ENCODE measurements at regions not wholly inside any gene's neighbourhood (a gene's known extent, or its start where the extent isn't known, plus 50 kb on each side); places are given as distances from the start of the nearest gene placed in this dataset.

GRCh38 chr17:72438783-72439182 is 318.0 kb downstream of the SOX9 start:
- TF ChIP-seq CTCF (IDR thresholded peaks at IDR 0.05): no peak
- no peak for TF ChIP-seq AR (CRISPR knock-in tag; IDR thresholded peaks at IDR 0.05)
- TF ChIP-seq TEAD1 (CRISPR knock-in tag; IDR thresholded peaks at IDR 0.05): no peak
- TF ChIP-seq CBFB (CRISPR knock-in tag; IDR thresholded peaks at IDR 0.05; ENCODE audit: low read depth): no peak
- no peak for TF ChIP-seq CREM (CRISPR knock-in tag; IDR thresholded peaks at IDR 0.05)
- TF ChIP-seq SOX15 (CRISPR knock-in tag; IDR thresholded peaks at IDR 0.05): no peak
- TF ChIP-seq ZNF512 (CRISPR knock-in tag; IDR thresholded peaks at IDR 0.05; ENCODE audit: borderline replicate concordance): no peak
- TF ChIP-seq KAT7 (CRISPR knock-in tag; IDR thresholded peaks at IDR 0.05; ENCODE audit: borderline replicate concordance): no peak
- no peak for TF ChIP-seq ATF2 (CRISPR knock-in tag; IDR thresholded peaks at IDR 0.05; ENCODE audit: borderline replicate concordance, low read depth)
- TF ChIP-seq GABPB1 (CRISPR knock-in tag; IDR thresholded peaks at IDR 0.05): no peak
- TF ChIP-seq NFYB (CRISPR knock-in tag; conservative IDR thresholded peaks at IDR 0.05; ENCODE audit: low read depth): no peak
- TF ChIP-seq ZBTB21 (CRISPR knock-in tag; IDR thresholded peaks at IDR 0.05; ENCODE audit: borderline replicate concordance): no peak
- TF ChIP-seq ZNF416 (CRISPR knock-in tag; IDR thresholded peaks at IDR 0.05): no peak
- no peak for TF ChIP-seq ZNF138 (CRISPR knock-in tag; conservative IDR thresholded peaks at IDR 0.05)

All from WTC11 (cell line).